ENCODE measurements at regions not wholly inside any gene's neighbourhood (a gene's known extent, or its start where the extent isn't known, plus 50 kb on each side); places are given as distances from the start of the nearest gene placed in this dataset.

DNA sequence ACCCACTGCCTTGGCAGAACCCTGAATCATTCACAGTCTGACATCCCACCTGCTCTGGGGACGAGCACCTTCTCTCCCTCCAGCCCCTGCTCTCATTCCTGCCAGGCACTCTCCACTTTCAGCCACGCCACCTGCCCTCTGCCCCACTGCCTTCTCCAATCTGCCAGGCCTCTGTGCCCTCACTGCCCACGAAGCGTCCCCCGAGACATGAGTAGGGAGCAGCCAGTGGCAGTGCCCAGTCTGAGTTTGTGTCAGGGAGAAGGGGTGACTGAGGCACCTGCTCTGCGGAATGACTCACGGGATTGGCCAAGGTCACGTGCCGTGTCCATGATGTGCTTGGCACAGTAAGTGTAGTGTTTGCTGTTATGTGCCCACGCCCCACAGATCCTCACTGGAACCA is 215.2 kb upstream of the PPP2R2D start:
- Histone ChIP-seq H3K4me1 (ENCODE audit: control insufficient read depth in 3 of 3, insufficient read depth in 3 of 3, low read length in 3 of 3) (no peaks in the 10 kb centered on the region), H3K36me3 (ENCODE audit: control insufficient read depth in 3 of 3, insufficient read depth in 3 of 3, low read length in 3 of 3) (no peaks in the 10 kb centered on the region), H3K27ac (ENCODE audit: low read depth, low read length) (no peak overlapping the region), H3K9ac (ENCODE audit: low read depth in 1 of 3, low read length in 3 of 3) (no peak overlapping the region), H3K4me3 (ENCODE audit: low read length in 3 of 3) (no peak overlapping the region), H3K27me3 (ENCODE audit: control insufficient read depth in 3 of 3, insufficient read depth in 3 of 3, low read length in 3 of 3) (peaks cover 0 to 11% (median 7%) of the 10 kb centered on the region in 3 donors), H3K9me3 (ENCODE audit: control insufficient read depth in 3 of 3, low read length in 3 of 3) (peaks cover 0 to 2% (median 0%) of the 10 kb centered on the region in 3 donors)

DNA sequence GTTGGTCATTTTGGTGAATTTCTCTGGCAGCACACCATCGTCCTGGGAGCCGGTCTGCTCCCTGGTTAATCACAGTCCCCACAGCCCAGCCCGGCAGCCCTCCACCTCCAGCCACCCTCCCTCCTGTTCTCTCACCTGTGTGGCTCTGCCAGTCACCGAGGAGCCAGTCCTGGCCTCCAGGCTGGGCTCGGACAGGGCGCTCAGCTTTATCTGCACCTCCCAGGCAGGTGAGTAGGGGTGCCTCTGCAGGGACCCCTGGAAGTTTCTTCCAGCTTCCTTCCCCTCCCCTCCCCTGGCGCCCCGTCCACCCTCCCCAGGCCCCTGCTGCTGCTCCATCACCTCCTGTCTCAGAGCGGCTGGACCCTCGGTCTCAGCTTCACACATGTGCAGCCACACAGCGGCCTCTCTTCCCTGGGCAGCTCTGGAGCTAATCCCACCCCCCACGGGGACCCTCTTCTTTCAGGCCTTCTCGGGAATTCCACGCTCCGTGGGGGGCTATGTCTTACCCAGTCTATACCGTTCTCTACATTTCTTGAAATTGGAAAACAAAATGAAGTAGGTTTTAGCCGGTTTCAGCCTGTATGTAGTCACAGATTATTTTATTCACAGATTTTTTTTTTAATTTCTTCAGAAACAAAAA is 213.9 kb upstream of the PPP2R2D start:
- Histone ChIP-seq H3K4me3 (ENCODE audit: low read length in 3 of 3) (no peak overlapping the region), H3K9ac (ENCODE audit: low read depth in 1 of 3, low read length in 3 of 3) (no peak overlapping the region), H3K4me1 (ENCODE audit: control insufficient read depth in 3 of 3, insufficient read depth in 3 of 3, low read length in 3 of 3) (no peaks in the 10 kb centered on the region), H3K27me3 (ENCODE audit: control insufficient read depth in 3 of 3, insufficient read depth in 3 of 3, low read length in 3 of 3) (peaks cover 2 to 11% (median 10%) of the 10 kb centered on the region in 3 donors), H3K27ac (ENCODE audit: low read depth, low read length) (no peak overlapping the region), H3K36me3 (ENCODE audit: control insufficient read depth in 3 of 3, insufficient read depth in 3 of 3, low read length in 3 of 3) (no peaks in the 10 kb centered on the region), H3K9me3 (ENCODE audit: control insufficient read depth in 3 of 3, low read length in 3 of 3) (no peaks in the 10 kb centered on the region)

GRCh38 chr10:131688304-131688703 is 212.5 kb upstream of the PPP2R2D start:
- H3K36me3 ChIP-seq (ENCODE audit: control insufficient read depth in 3 of 3, insufficient read depth in 3 of 3, low read length in 3 of 3) = no peaks in the 10 kb centered on the region
- no peaks in the 10 kb centered on the region for H3K9me3 ChIP-seq (ENCODE audit: control insufficient read depth in 3 of 3, low read length in 3 of 3)
- peaks cover 12 to 22% (median 15%) of the 10 kb centered on the region in 3 donors for H3K27me3 ChIP-seq (ENCODE audit: control insufficient read depth in 3 of 3, insufficient read depth in 3 of 3, low read length in 3 of 3)
- H3K4me3 ChIP-seq (ENCODE audit: low read length in 3 of 3) = no peak overlapping the region
- no peak overlapping the region for H3K9ac ChIP-seq (ENCODE audit: low read depth in 1 of 3, low read length in 3 of 3)
- H3K4me1 ChIP-seq (ENCODE audit: control insufficient read depth in 3 of 3, insufficient read depth in 3 of 3, low read length in 3 of 3) = no peaks in the 10 kb centered on the region
- H3K27ac ChIP-seq (ENCODE audit: low read depth, low read length) = no peak overlapping the region

- H3K4me1 ChIP-seq (ENCODE audit: control insufficient read depth in 3 of 3, insufficient read depth in 3 of 3, low read length in 3 of 3) = no peaks in the 10 kb centered on the region
- H3K4me3 ChIP-seq (ENCODE audit: low read length in 3 of 3) = no peak overlapping the region
- peaks cover 12 to 23% (median 13%) of the 10 kb centered on the region in 3 donors for H3K27me3 ChIP-seq (ENCODE audit: control insufficient read depth in 3 of 3, insufficient read depth in 3 of 3, low read length in 3 of 3)
- no peak overlapping the region for H3K27ac ChIP-seq (ENCODE audit: low read depth, low read length)
- H3K9me3 ChIP-seq (ENCODE audit: control insufficient read depth in 3 of 3, low read length in 3 of 3) = no peaks in the 10 kb centered on the region
- no peaks in the 10 kb centered on the region for H3K36me3 ChIP-seq (ENCODE audit: control insufficient read depth in 3 of 3, insufficient read depth in 3 of 3, low read length in 3 of 3)
- H3K9ac ChIP-seq (ENCODE audit: low read depth in 1 of 3, low read length in 3 of 3) = no peak overlapping the region
Observed at GRCh38 chr10:131689016-131689415, 211.8 kb upstream of the PPP2R2D start.

- Histone ChIP-seq H3K27ac (ENCODE audit: low read depth, low read length) (no peak overlapping the region), H3K9ac (ENCODE audit: low read depth in 1 of 3, low read length in 3 of 3) (no peak overlapping the region), H3K4me1 (ENCODE audit: control insufficient read depth in 3 of 3, insufficient read depth in 3 of 3, low read length in 3 of 3) (no peaks in the 10 kb centered on the region), H3K36me3 (ENCODE audit: control insufficient read depth in 3 of 3, insufficient read depth in 3 of 3, low read length in 3 of 3) (no peaks in the 10 kb centered on the region), H3K4me3 (ENCODE audit: low read length in 3 of 3) (no peak overlapping the region), H3K9me3 (ENCODE audit: control insufficient read depth in 3 of 3, low read length in 3 of 3) (no peaks in the 10 kb centered on the region), H3K27me3 (ENCODE audit: control insufficient read depth in 3 of 3, insufficient read depth in 3 of 3, low read length in 3 of 3) (peaks cover 12 to 27% (median 17%) of the 10 kb centered on the region in 3 donors)
Observed at GRCh38 chr10:131689486-131689885, 211.3 kb upstream of the PPP2R2D start.

DNA sequence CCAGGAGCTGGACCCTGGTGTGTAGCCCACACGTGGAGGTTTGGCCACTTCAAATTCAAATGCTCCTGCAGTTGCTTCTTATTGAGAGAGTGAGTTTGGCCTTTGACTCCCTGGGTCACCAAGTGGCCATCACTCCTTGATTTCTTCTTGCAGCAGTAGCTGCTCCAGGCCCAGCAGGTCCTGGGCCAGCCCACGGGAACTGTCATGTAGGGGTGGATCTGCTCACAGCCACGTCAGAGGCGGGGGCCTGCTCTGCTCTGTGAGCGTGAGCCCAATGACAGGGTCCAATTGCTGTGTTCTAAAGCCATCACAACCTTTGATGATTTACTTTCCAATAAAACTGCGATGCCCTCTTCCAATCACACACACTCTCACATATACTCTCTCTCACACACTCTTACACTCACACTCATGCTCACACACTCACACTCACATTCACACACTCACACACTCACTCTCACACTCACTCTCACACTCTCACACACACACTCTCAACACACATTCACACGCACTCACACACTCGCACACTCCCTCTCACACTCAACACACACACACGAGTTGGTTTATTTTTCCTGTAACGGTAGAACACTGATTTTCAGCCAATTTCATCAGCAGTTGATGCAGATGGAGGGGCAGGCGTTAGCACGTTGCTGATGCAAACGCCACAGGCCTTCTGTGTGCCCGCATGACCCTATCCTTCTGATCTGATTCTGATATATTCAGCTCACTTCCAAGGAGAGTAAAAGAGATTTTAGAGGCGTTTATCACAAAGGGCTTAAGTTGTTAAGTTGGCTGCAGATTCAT is 210.7 kb upstream of the PPP2R2D start:
- Histone ChIP-seq H3K9ac (ENCODE audit: low read depth in 1 of 3, low read length in 3 of 3) (no peak overlapping the region), H3K9me3 (ENCODE audit: control insufficient read depth in 3 of 3, low read length in 3 of 3) (no peaks in the 10 kb centered on the region)

DNA sequence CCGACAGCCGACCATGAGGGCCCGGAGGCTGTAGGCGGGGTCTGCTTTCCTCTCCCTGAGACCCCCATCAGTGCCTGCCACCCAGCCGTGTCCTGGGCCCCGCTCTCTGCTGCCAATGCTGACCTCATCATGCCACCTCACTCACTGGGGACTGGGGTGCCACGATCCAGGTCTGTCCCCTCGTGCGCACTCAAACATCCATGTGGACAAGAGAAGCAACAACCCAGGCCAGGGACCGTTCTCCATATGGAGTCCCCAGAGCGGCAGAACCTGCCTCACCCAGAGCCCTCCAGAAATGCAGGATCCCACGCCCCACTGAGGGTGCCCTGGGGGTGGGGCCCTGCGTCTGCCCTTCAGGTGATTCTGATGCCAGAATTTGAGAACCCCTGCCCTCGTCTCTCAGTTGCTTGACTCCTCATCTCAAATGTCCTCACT is 210.0 kb upstream of the PPP2R2D start:
- H3K9me3 ChIP-seq (ENCODE audit: control insufficient read depth in 3 of 3, low read length in 3 of 3) = no peaks in the 10 kb centered on the region
- H3K27me3 ChIP-seq (ENCODE audit: control insufficient read depth in 3 of 3, insufficient read depth in 3 of 3, low read length in 3 of 3) = peaks cover 12 to 28% (median 23%) of the 10 kb centered on the region in 3 donors
- H3K4me1 ChIP-seq (ENCODE audit: control insufficient read depth in 3 of 3, insufficient read depth in 3 of 3, low read length in 3 of 3) = no peaks in the 10 kb centered on the region
- H3K4me3 ChIP-seq (ENCODE audit: low read length in 3 of 3) = no peak overlapping the region
- no peak overlapping the region for H3K27ac ChIP-seq (ENCODE audit: low read depth, low read length)
- H3K9ac ChIP-seq (ENCODE audit: low read depth in 1 of 3, low read length in 3 of 3) = no peak overlapping the region
- no peaks in the 10 kb centered on the region for H3K36me3 ChIP-seq (ENCODE audit: control insufficient read depth in 3 of 3, insufficient read depth in 3 of 3, low read length in 3 of 3)

More for the DNA sequence above, 210.7 kb upstream of the PPP2R2D start:
- Histone ChIP-seq H3K36me3 (ENCODE audit: control insufficient read depth in 3 of 3, insufficient read depth in 3 of 3, low read length in 3 of 3) (no peaks in the 10 kb centered on the region), H3K27ac (ENCODE audit: low read depth, low read length) (no peak overlapping the region), H3K4me3 (ENCODE audit: low read length in 3 of 3) (no peak overlapping the region), H3K4me1 (ENCODE audit: control insufficient read depth in 3 of 3, insufficient read depth in 3 of 3, low read length in 3 of 3) (no peaks in the 10 kb centered on the region), H3K27me3 (ENCODE audit: control insufficient read depth in 3 of 3, insufficient read depth in 3 of 3, low read length in 3 of 3) (peaks cover 12 to 27% (median 23%) of the 10 kb centered on the region in 3 donors)

DNA sequence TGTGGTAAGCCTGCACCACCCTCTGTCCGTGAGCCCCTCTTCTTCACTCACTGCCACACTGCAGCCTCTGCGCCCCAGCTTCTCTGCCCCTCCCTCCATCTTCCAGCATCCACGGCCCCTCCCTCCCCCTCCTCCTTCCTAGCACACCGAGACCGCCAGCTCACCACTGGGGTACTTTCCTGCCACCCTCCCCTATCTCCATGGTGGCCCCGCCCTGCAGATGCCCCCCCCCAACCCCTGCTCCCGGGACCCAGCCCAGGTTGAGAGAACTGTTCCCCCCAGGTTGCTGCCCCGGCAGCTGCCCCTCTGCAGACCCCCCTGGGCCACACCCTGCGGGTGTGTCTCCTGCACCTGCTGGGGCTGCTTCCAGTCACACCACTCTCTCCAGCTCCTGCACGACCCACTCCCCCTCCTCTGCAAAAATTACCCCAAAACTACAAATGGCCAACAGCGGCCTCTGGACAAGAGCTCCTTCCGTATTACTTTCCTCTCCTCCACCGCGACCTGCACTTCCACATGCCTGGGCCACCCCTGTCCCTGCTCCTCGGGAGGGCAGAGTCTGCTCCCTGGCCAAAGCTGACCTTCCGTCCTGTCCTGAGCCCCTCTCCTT is 209.2 kb upstream of the PPP2R2D start:
- H3K27me3 ChIP-seq (ENCODE audit: control insufficient read depth in 3 of 3, insufficient read depth in 3 of 3, low read length in 3 of 3) = peaks cover 12 to 33% (median 23%) of the 10 kb centered on the region in 3 donors
- H3K9me3 ChIP-seq (ENCODE audit: control insufficient read depth in 3 of 3, low read length in 3 of 3) = no peaks in the 10 kb centered on the region
- H3K36me3 ChIP-seq (ENCODE audit: control insufficient read depth in 3 of 3, insufficient read depth in 3 of 3, low read length in 3 of 3) = no peaks in the 10 kb centered on the region
- H3K27ac ChIP-seq (ENCODE audit: low read depth, low read length) = no peak overlapping the region
- H3K4me3 ChIP-seq (ENCODE audit: low read length in 3 of 3) = no peak overlapping the region
- H3K9ac ChIP-seq (ENCODE audit: low read depth in 1 of 3, low read length in 3 of 3) = no peak overlapping the region
- no peaks in the 10 kb centered on the region for H3K4me1 ChIP-seq (ENCODE audit: control insufficient read depth in 3 of 3, insufficient read depth in 3 of 3, low read length in 3 of 3)

DNA sequence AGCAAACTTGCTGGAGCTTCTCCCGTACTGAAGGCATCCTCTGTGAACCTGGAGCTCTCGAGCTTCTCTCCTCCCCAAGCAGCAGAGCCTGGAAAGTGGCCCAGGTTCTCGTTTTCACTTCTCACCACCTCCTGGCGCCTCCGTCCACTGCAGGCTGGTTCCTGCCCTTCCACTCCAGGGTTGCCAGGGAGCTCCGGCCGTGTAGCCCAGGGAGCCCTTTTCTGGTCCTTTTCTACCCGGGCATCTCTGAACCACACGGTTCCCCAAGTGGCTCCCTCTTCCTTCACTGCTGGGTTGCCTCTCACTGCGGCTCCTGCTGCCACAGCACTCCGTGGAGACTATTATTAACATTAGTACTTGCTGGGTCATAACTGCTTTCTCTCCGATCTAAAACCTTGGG is 208.6 kb upstream of the PPP2R2D start:
- Histone ChIP-seq H3K9me3 (ENCODE audit: control insufficient read depth in 3 of 3, low read length in 3 of 3) (no peaks in the 10 kb centered on the region), H3K4me3 (ENCODE audit: low read length in 3 of 3) (no peak overlapping the region), H3K27me3 (ENCODE audit: control insufficient read depth in 3 of 3, insufficient read depth in 3 of 3, low read length in 3 of 3) (peaks cover 12 to 33% (median 23%) of the 10 kb centered on the region in 3 donors), H3K4me1 (ENCODE audit: control insufficient read depth in 3 of 3, insufficient read depth in 3 of 3, low read length in 3 of 3) (no peaks in the 10 kb centered on the region), H3K36me3 (ENCODE audit: control insufficient read depth in 3 of 3, insufficient read depth in 3 of 3, low read length in 3 of 3) (no peaks in the 10 kb centered on the region), H3K9ac (ENCODE audit: low read depth in 1 of 3, low read length in 3 of 3) (no peak overlapping the region), H3K27ac (ENCODE audit: low read depth, low read length) (no peak overlapping the region)
